ENCODE measurements at regions not wholly inside any gene's neighbourhood (a gene's known extent, or its start where the extent isn't known, plus 50 kb on each side); places are given as distances from the start of the nearest gene placed in this dataset.

GRCh38 chr9:136608348-136609159, 54.2 kb upstream of the EGFL7 start:
- no peak for TF ChIP-seq POLR2A (IDR thresholded peaks at IDR 0.05)
- TF ChIP-seq, protein P1, sequence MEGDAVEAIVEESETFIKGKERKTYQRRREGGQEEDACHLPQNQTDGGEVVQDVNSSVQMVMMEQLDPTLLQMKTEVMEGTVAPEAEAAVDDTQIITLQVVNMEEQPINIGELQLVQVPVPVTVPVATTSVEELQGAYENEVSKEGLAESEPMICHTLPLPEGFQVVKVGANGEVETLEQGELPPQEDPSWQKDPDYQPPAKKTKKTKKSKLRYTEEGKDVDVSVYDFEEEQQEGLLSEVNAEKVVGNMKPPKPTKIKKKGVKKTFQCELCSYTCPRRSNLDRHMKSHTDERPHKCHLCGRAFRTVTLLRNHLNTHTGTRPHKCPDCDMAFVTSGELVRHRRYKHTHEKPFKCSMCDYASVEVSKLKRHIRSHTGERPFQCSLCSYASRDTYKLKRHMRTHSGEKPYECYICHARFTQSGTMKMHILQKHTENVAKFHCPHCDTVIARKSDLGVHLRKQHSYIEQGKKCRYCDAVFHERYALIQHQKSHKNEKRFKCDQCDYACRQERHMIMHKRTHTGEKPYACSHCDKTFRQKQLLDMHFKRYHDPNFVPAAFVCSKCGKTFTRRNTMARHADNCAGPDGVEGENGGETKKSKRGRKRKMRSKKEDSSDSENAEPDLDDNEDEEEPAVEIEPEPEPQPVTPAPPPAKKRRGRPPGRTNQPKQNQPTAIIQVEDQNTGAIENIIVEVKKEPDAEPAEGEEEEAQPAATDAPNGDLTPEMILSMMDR (IDR thresholded peaks at IDR 0.05 in 4 of 5, conservative IDR thresholded peaks at IDR 0.05 in 1 of 5) = no peak
